ENCODE measurements at regions not wholly inside any gene's neighbourhood (a gene's known extent, or its start where the extent isn't known, plus 50 kb on each side); places are given as distances from the start of the nearest gene placed in this dataset.
A peak's percentile ranks its signal among the peaks of the same experiment; 100 is the strongest.

- H3K4me3 ChIP-seq (ENCODE audit: low read depth, low read length): no peak overlapping the region
- DNase-seq (ENCODE audit: low read depth) (no peak), FAIRE-seq (no peak)
- TF ChIP-seq CTCF (IDR thresholded peaks at IDR 0.05; ENCODE audit: insufficient read depth, low read length, severe bottlenecking): no peak
- H3K36me3 ChIP-seq (ENCODE audit: control insufficient read depth, insufficient read depth, low read length): no peaks in the 10 kb centered on the region
- no peaks in the 10 kb centered on the region for H3K27me3 ChIP-seq (ENCODE audit: control insufficient read depth, insufficient read depth, low read length)
Observed at GRCh38 chr1:193926956-193927355, 740.5 kb upstream of the B3GALT2 start.

GRCh38 chr1:193919827-193920226 is 733.4 kb upstream of the B3GALT2 start:
- no peak for TF ChIP-seq CTCF (IDR thresholded peaks at IDR 0.05; ENCODE audit: insufficient read depth, low read length, severe bottlenecking)
- no peaks in the 10 kb centered on the region for H3K27me3 ChIP-seq (ENCODE audit: control insufficient read depth, insufficient read depth, low read length)
- DNase-seq (ENCODE audit: low read depth) (no peak), FAIRE-seq (no peak)
- no peak overlapping the region for H3K4me3 ChIP-seq (ENCODE audit: low read depth, low read length)
- H3K36me3 ChIP-seq (ENCODE audit: control insufficient read depth, insufficient read depth, low read length): no peaks in the 10 kb centered on the region

- Histone ChIP-seq H3K27me3 (ENCODE audit: control insufficient read depth, insufficient read depth, low read length) (no peaks in the 10 kb centered on the region), H3K4me3 (ENCODE audit: low read depth, low read length) (no peak overlapping the region), H3K36me3 (ENCODE audit: control insufficient read depth, insufficient read depth, low read length) (no peaks in the 10 kb centered on the region)
- DNase-seq (ENCODE audit: low read depth): no peak
- TF ChIP-seq CTCF (IDR thresholded peaks at IDR 0.05; ENCODE audit: insufficient read depth, low read length, severe bottlenecking): no peak
- FAIRE-seq: no peak
Observed at GRCh38 chr1:193916452-193916851, 730.0 kb upstream of the B3GALT2 start.

GRCh38 chr1:193914871-193915270 is 728.5 kb upstream of the B3GALT2 start:
- no peaks in the 10 kb centered on the region for H3K36me3 ChIP-seq (ENCODE audit: control insufficient read depth, insufficient read depth, low read length)
- no peak for TF ChIP-seq CTCF (IDR thresholded peaks at IDR 0.05; ENCODE audit: insufficient read depth, low read length, severe bottlenecking)
- H3K4me3 ChIP-seq (ENCODE audit: low read depth, low read length): no peak overlapping the region
- DNase-seq (ENCODE audit: low read depth) (peak; percentile 24), FAIRE-seq (no peak)
- no peaks in the 10 kb centered on the region for H3K27me3 ChIP-seq (ENCODE audit: control insufficient read depth, insufficient read depth, low read length)

GRCh38 chr1:193909406-193910082 is 723.1 kb upstream of the B3GALT2 start:
- DNase-seq (ENCODE audit: low read depth) (peak; percentile 15), FAIRE-seq (no peak)
- no peak overlapping the region for H3K4me3 ChIP-seq (ENCODE audit: low read depth, low read length)
- no peaks in the 10 kb centered on the region for H3K27me3 ChIP-seq (ENCODE audit: control insufficient read depth, insufficient read depth, low read length)
- TF ChIP-seq CTCF (IDR thresholded peaks at IDR 0.05; ENCODE audit: insufficient read depth, low read length, severe bottlenecking): no peak
- H3K36me3 ChIP-seq (ENCODE audit: control insufficient read depth, insufficient read depth, low read length): no peaks in the 10 kb centered on the region

All from bronchial epithelial cell (primary cell).